Cardiac muscle cell (in vitro differentiated cells and primary cell): ENCODE measurements at regions not wholly inside any gene's neighbourhood (a gene's known extent, or its start where the extent isn't known, plus 50 kb on each side); places are given as distances from the start of the nearest gene placed in this dataset.
A peak's percentile ranks its signal among the peaks of the same experiment; 100 is the strongest.

Source experiments
- DNase-seq, 2 donors: peaks; one replicate each; pipeline versions ENCODE4 v3.0.0 to v3.0.0-alpha.2; 2010 to 2017; ENCODE audit warnings: low read depth in 1 of 2, low spot score in 1 of 2
- H3K27ac ChIP-seq: fragments of 200-600 bp; sonication (generic); 2 replicates; pipeline ENCODE4 v1.5.1; 2016
- H3K27me3 ChIP-seq: fragments of 200-600 bp; sonication (generic); 2 replicates; pipeline ENCODE4 v1.6.0; 2016; ENCODE audit warnings: control low read depth
- H3K36me3 ChIP-seq: fragments of 200-600 bp; sonication (generic); 2 replicates; pipeline ENCODE4 v1.5.1; 2016; ENCODE audit warnings: control low read depth
- H3K4me1 ChIP-seq: fragments of 200-600 bp; sonication (generic); 2 replicates; pipeline ENCODE4 v1.8.1; 2017; ENCODE audit warnings: low read depth, mild to moderate bottlenecking, mixed run types
- H3K4me3 ChIP-seq: fragments of 200-600 bp; sonication (generic); 2 replicates; pipeline ENCODE4 v1.5.1; 2016; ENCODE audit warnings: mild to moderate bottlenecking
- H3K9me3 ChIP-seq: fragments of 200-600 bp; sonication (generic); 2 replicates; pipeline ENCODE4 v1.5.1; 2017; ENCODE audit warnings: low read depth, mild to moderate bottlenecking, control low read depth
- CTCF ChIP-seq: IDR thresholded peaks from 2 replicates; pipeline ENCODE4 v1.5.1; 2012; ENCODE audit warnings: low read depth, mild to moderate bottlenecking, low read length

- H3K4me3 ChIP-seq: no peak overlapping the region
- H3K27me3 ChIP-seq: no peaks in the 10 kb centered on the region
- H3K4me1 ChIP-seq: no peaks in the 10 kb centered on the region
- no peak for TF ChIP-seq CTCF
- no peaks in the 10 kb centered on the region for H3K36me3 ChIP-seq
- no peak overlapping the region for H3K27ac ChIP-seq
- H3K9me3 ChIP-seq: no peaks in the 10 kb centered on the region
- no peak for DNase-seq
These were observed 278.1 kb upstream of the FAT3 start for GRCh38 chr11:91946397-91946951.

GRCh38 chr11:91935120-91935519 lies 289.5 kb upstream of the FAT3 start:
- no peaks in the 10 kb centered on the region for H3K36me3 ChIP-seq
- H3K4me3 ChIP-seq: no peak overlapping the region
- DNase-seq: no peak
- TF ChIP-seq CTCF: no peak
- no peaks in the 10 kb centered on the region for H3K9me3 ChIP-seq
- H3K27me3 ChIP-seq: no peaks in the 10 kb centered on the region
- H3K4me1 ChIP-seq: no peaks in the 10 kb centered on the region
- H3K27ac ChIP-seq: no peak overlapping the region

GRCh38 chr11:91932151-91932821 lies 292.3 kb upstream of the FAT3 start:
- H3K27me3 ChIP-seq: no peaks in the 10 kb centered on the region
- no peak overlapping the region for H3K4me3 ChIP-seq
- no peaks in the 10 kb centered on the region for H3K4me1 ChIP-seq
- no peaks in the 10 kb centered on the region for H3K36me3 ChIP-seq
- no peak for TF ChIP-seq CTCF
- no peaks in the 10 kb centered on the region for H3K9me3 ChIP-seq
- no peak for DNase-seq
- H3K27ac ChIP-seq: no peak overlapping the region

- Histone ChIP-seq H3K4me1 (no peaks in the 10 kb centered on the region), H3K9me3 (no peaks in the 10 kb centered on the region), H3K4me3 (no peak overlapping the region), H3K27me3 (no peaks in the 10 kb centered on the region), H3K27ac (no peak overlapping the region), H3K36me3 (no peaks in the 10 kb centered on the region)
- no peak for DNase-seq
- no peak for TF ChIP-seq CTCF
These were observed 297.2 kb upstream of the FAT3 start for GRCh38 chr11:91927448-91927847.

GRCh38 chr11:91926965-91927364 lies 297.7 kb upstream of the FAT3 start:
- no peak overlapping the region for H3K4me3 ChIP-seq
- H3K27ac ChIP-seq: no peak overlapping the region
- no peaks in the 10 kb centered on the region for H3K4me1 ChIP-seq
- no peak for TF ChIP-seq CTCF
- H3K27me3 ChIP-seq: no peaks in the 10 kb centered on the region
- H3K36me3 ChIP-seq: no peaks in the 10 kb centered on the region
- peak in 1 of 2 donors; percentile 16 for DNase-seq
- no peaks in the 10 kb centered on the region for H3K9me3 ChIP-seq
